IMR-90 (cell line): ENCODE measurements at regions not wholly inside any gene's neighbourhood (a gene's known extent, or its start where the extent isn't known, plus 50 kb on each side); places are given as distances from the start of the nearest gene placed in this dataset. TPM values are rescaled to one million over a fixed set of nuclear protein-coding genes. Genes with fewer than 3 reads are reported as not detected.
"Not testable (repeated sequence)": the region's sequence is repeated elsewhere in the genome, so short reads cannot be mapped to it uniquely, and the experiment has no call there.

Experiments
- ATAC-seq: fragments of 200-7000 bp; cut with Tn5 transposase; 2 replicates; pipeline ENCODE4 v1.9.1; 2020; ENCODE audit warnings: low read depth, mild to moderate bottlenecking, moderate library complexity
- BruUV-seq: library from RNA; stranded (reverse); fragments of 400-500 nt; replicated peaks from 2 replicates; lab custom pipeline; 2021; lab: Mats Ljungman, UMichigan
- CTCF ChIA-PET: fragments of 300-600 bp; formaldehyde crosslinking; extraction: SDS; loops from one replicate; lab custom pipeline; 2021; ENCODE audit warnings: antibody characterized with exemption; lab: Yijun Ruan, JAX
- POLR2A ChIA-PET: fragments of 300-600 bp; sonication (Branson Sonifier 250); formaldehyde crosslinking; loops from one replicate; lab custom pipeline; 2022; ENCODE audit warnings: antibody characterized with exemption; ENCODE audit not compliant: unreplicated experiment; lab: Charles Lee
- DNase-seq: peaks from one replicate; pipeline ENCODE4 v3.0.0; 2013
- H2AFZ ChIP-seq: replicated peaks from 2 replicates; pipeline ENCODE3; 2013; ENCODE audit warnings: low read length, mild to moderate bottlenecking; ENCODE audit not compliant: poor library complexity
- H2AK5ac ChIP-seq: 2 replicates; pipeline ENCODE4 v1.6.1; 2013; ENCODE audit warnings: low read depth, low read length, inconsistent platforms
- H2AK9ac ChIP-seq: replicated peaks from 2 replicates; pipeline ENCODE3; 2013; ENCODE audit warnings: mild to moderate bottlenecking, low read depth, low read length, moderate library complexity; ENCODE audit not compliant: poor library complexity
- H2BK120ac ChIP-seq: 2 replicates; pipeline ENCODE4 v1.6.1; 2013; ENCODE audit warnings: low read depth, low read length, inconsistent platforms
- H2BK15ac ChIP-seq: 3 replicates; pipeline ENCODE4 v1.6.1; 2013; ENCODE audit warnings: low read depth, low read length, inconsistent platforms
- H2BK20ac ChIP-seq: 2 replicates; pipeline ENCODE4 v1.6.1; 2013; ENCODE audit warnings: low read depth, mild to moderate bottlenecking, inconsistent platforms, low read length, moderate library complexity
- H2BK5ac ChIP-seq: 2 replicates; pipeline ENCODE4 v1.6.1; 2013; ENCODE audit warnings: mild to moderate bottlenecking, low read depth, low read length, inconsistent platforms; ENCODE audit not compliant: poor library complexity, severe bottlenecking
- H3K14ac ChIP-seq: replicated peaks from 2 replicates; pipeline ENCODE4 v1.6.1; 2013; ENCODE audit warnings: low read depth, low read length, inconsistent platforms
- H3K18ac ChIP-seq: 2 replicates; pipeline ENCODE4 v1.6.1; 2013; ENCODE audit warnings: low read depth, low read length, control low read depth
- H3K23ac ChIP-seq: 2 replicates; pipeline ENCODE4 v1.6.1; 2013; ENCODE audit warnings: low read depth, low read length, inconsistent platforms
- H3K27ac ChIP-seq: 2 replicates; pipeline ENCODE4 v1.5.1; 2013; ENCODE audit warnings: mild to moderate bottlenecking, control low read depth, low read length; ENCODE audit not compliant: insufficient read depth
- H3K27me3 ChIP-seq: 2 replicates; pipeline ENCODE4 v1.6.1; 2013; ENCODE audit warnings: low read length; ENCODE audit not compliant: control insufficient read depth, insufficient read depth
- H3K36me3 ChIP-seq: 2 replicates; pipeline ENCODE4 v1.6.1; 2013; ENCODE audit warnings: low read length, mixed read lengths; ENCODE audit not compliant: control insufficient read depth, insufficient read depth
- H3K4ac ChIP-seq: 2 replicates; pipeline ENCODE4 v1.6.1; 2013; ENCODE audit warnings: low read depth, low read length, inconsistent platforms
- H3K4me1 ChIP-seq: 2 replicates; pipeline ENCODE4 v1.6.1; 2013; ENCODE audit warnings: low read length, mixed read lengths; ENCODE audit not compliant: control insufficient read depth, insufficient read depth
- H3K4me2 ChIP-seq: 2 replicates; pipeline ENCODE4 v1.6.1; 2013; ENCODE audit warnings: low read depth, mild to moderate bottlenecking, control low read depth, low read length, moderate library complexity
- H3K4me3 ChIP-seq: 2 replicates; pipeline ENCODE4 v1.5.1; 2013; ENCODE audit warnings: low read depth, mild to moderate bottlenecking, control low read depth, low read length, moderate library complexity; ENCODE audit not compliant: insufficient read depth
- H3K56ac ChIP-seq: 2 replicates; pipeline ENCODE4 v1.6.1; 2013; ENCODE audit warnings: low read length, inconsistent platforms; ENCODE audit not compliant: insufficient read depth; ENCODE audit errors: extremely low read depth
- H3K79me1 ChIP-seq, 2 experiments: 2 replicates each; pipeline ENCODE4 v1.6.1; 2013; ENCODE audit warnings: low read length in 2 of 2, inconsistent platforms in 1 of 2, low read depth in 1 of 2
- H3K9ac ChIP-seq: 2 replicates; pipeline ENCODE4 v1.6.1; 2013; ENCODE audit warnings: low read depth, low read length, control low read depth
- H3K9me1 ChIP-seq: 2 replicates; pipeline ENCODE4 v1.6.1; 2013; ENCODE audit warnings: low read length, inconsistent platforms; ENCODE audit not compliant: insufficient read depth
- H3K9me3 ChIP-seq: 2 replicates; pipeline ENCODE4 v1.6.1; 2013; ENCODE audit warnings: low read length; ENCODE audit not compliant: control insufficient read depth, insufficient read depth
- H4K20me1 ChIP-seq: 2 replicates; pipeline ENCODE4 v1.6.1; 2013; ENCODE audit warnings: low read length, inconsistent platforms; ENCODE audit not compliant: insufficient read depth
- H4K5ac ChIP-seq: 2 replicates; pipeline ENCODE4 v1.6.1; 2013; ENCODE audit warnings: mild to moderate bottlenecking, low read depth, low read length, control low read depth
- H4K8ac ChIP-seq, 2 experiments: 2 replicates each; pipeline ENCODE4 v1.6.1; 2013; ENCODE audit warnings: low read depth in 2 of 2, low read length in 2 of 2, control low read depth in 1 of 2, inconsistent platforms in 1 of 2
- H4K91ac ChIP-seq: 2 replicates; pipeline ENCODE4 v1.6.1; 2013; ENCODE audit warnings: low read depth, low read length, inconsistent platforms; ENCODE audit not compliant: insufficient read depth
- WGBS, 2 experiments: methylation state at CpG; one replicate each; pipeline versions ENCODE4 v1.1.5 to v1.1.7; 2013; ENCODE audit warnings: missing lambda C conversion rate in 2 of 2; ENCODE audit not compliant: insufficient read length in 1 of 2; ENCODE audit errors: extremely low coverage in 2 of 2; 5-methylcytosine and 5-hydroxymethylcytosine counted together
- dilution Hi-C: fragments of 300-500 bp; cut with HindIII; formaldehyde crosslinking; loops from one replicate; pipeline ENCODE4 v1.14.3; 2018; ENCODE audit warnings: low sequenced_read_pairs; ENCODE audit not compliant: unreplicated experiment
- in situ Hi-C: fragments of 300-500 bp; cut with MboI; formaldehyde crosslinking; loops from 3 replicates; pipeline ENCODE4 v1.14.3; 2019; ENCODE audit warnings: low sequenced_read_pairs, inconsistent platforms, mixed read lengths
- intact Hi-C: fragments of 100-400 bp; cut with micrococcal nuclease; formaldehyde crosslinking; loops from 2 replicates; pipeline ENCODE4 v1.10.0; 2022
- microRNA-seq, 2 experiments: library from miRNA; stranded (forward) in 1 of 2; unstranded in 1 of 2; fragments of 10-50 nt in 1 of 2; fragments of <30 nt in 1 of 2; gene quantifications in 1 of 2; microRNA quantifications in 1 of 2; one replicate each; pipeline versions ENCODE3 to v1.1.0; 2013 to 2020; ENCODE audit not compliant: insufficient read depth in 1 of 2, insufficient read length in 1 of 2, unreplicated experiment in 1 of 2
- small RNA-seq, 5 experiments: library from RNA; depleted of rRNA; stranded (forward); fragments of <200 nt; gene quantifications; one replicate each; pipeline ENCODE3, GENCODE V24; 2012

- H3K27me3 ChIP-seq, dilution Hi-C loops, H2BK15ac ChIP-seq, H3K23ac ChIP-seq, H2AK9ac ChIP-seq, H3K79me1 ChIP-seq, CTCF ChIA-PET, H3K4me1 ChIP-seq, H3K9me3 ChIP-seq, in situ Hi-C loops, intact Hi-C loops, H2AK5ac ChIP-seq, POLR2A ChIA-PET, H3K9ac ChIP-seq, H4K20me1 ChIP-seq, H3K4me3 ChIP-seq, H3K4me2 ChIP-seq, H3K9me1 ChIP-seq, H3K56ac ChIP-seq, H4K8ac ChIP-seq, H2BK120ac ChIP-seq, H2BK20ac ChIP-seq, BruUV-seq, H3K4ac ChIP-seq, DNase-seq, H4K5ac ChIP-seq, H3K36me3 ChIP-seq, H3K14ac ChIP-seq, H4K91ac ChIP-seq, H2AFZ ChIP-seq, H3K27ac ChIP-seq, H3K18ac ChIP-seq, ATAC-seq, H2BK5ac ChIP-seq: not testable (repeated sequence)
- 86% methylated on average over 8 of the region's 26 CpGs; no CpG with 5 or more reads in 1 of the 2 experiments for WGBS, 2 experiments
Observed at GRCh38 chr12:8404341-8404740, 51.4 kb upstream of the CLEC6A start.

Small RNA genes lying in the stretch of these regions (microRNA-seq; reads per million reads assigned to microRNA genes)
- gene AC092745.3 (ENCODE audit: insufficient read depth, insufficient read length), result not detected

Small RNA genes lying in the stretch of these regions (small RNA-seq; reads per million reads assigned to genes)
- 0 reads per million in 5 experiments for gene AC092745.3
